NCI-H2227 treated with DMSO at 0.1 percent for 48 hours (cell line): ENCODE measurements at regions not wholly inside any gene's neighbourhood (a gene's known extent, or its start where the extent isn't known, plus 50 kb on each side); places are given as distances from the start of the nearest gene placed in this dataset.
"Not testable (repeated sequence)": the region's sequence is repeated elsewhere in the genome, so short reads cannot be mapped to it uniquely, and the experiment has no call there.

Experiments used
- DNase-seq: peaks from one replicate; lab custom pipeline; 2025; lab: John Stamatoyannopoulos, UW

- no peak for DNase-seq
Observed at GRCh38 chr6:8180327-8181159, 78.2 kb upstream of the EEF1E1 start.

GRCh38 chr6:8177721-8178120, 75.4 kb upstream of the EEF1E1 start:
- DNase-seq: no peak

DNA sequence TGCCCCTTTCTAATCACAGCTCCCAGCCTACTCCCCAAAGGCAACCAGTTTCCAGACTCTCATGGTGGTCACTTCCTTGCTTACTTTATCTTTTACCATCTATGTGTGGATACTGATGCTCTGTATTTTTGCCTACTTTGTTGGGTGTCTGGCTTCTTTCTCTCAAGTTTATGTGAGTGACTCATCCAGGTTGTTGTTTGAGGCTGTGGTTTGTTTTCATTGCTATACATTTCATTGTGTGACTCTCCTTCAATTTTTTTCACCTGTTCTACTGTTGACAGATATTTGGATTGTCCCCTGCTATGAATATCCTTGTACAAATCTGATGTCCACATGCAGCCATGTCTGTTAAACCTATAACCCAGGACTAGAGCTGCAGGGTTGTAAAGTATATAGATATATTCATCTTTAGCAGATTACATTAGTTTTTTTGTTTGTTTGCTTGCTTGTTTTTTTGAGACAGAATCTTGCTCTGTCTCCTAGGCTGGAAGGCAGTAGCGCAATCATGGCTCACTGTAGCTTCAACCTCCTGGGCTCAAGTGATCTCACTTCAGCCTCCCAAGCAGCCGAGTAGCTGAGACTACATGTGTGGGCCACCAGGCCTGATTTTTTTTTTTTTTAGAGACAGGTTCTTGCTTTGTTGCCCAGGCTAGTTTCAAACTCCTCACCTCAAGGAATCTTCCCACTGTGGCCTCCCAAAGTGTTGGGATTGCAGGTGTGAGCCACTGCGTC, 72.9 kb upstream of the EEF1E1 start:
- DNase-seq: no peak

- DNase-seq: no peak
Observed at GRCh38 chr6:8174571-8174970, 72.2 kb upstream of the EEF1E1 start.

DNA sequence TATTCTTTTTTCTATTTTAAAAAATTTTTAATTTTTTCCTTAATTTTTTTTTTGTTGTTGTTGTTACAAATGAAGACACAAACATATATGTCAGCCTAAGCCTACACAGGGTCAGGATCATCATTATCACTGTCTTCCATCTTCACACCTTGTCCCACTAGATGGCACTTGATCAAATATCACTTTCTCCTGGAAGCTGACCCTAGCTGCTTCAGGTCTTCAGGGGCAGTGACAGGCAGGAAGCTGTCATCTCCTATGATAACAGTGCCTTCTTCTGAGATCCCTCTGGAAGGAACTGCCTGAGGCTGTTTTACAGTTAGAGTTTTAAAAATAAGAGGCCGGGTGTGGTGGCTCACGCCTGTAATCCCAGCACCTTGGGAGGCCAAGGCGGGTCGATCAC, 70.2 kb upstream of the EEF1E1 start:
- no peak for DNase-seq

DNA sequence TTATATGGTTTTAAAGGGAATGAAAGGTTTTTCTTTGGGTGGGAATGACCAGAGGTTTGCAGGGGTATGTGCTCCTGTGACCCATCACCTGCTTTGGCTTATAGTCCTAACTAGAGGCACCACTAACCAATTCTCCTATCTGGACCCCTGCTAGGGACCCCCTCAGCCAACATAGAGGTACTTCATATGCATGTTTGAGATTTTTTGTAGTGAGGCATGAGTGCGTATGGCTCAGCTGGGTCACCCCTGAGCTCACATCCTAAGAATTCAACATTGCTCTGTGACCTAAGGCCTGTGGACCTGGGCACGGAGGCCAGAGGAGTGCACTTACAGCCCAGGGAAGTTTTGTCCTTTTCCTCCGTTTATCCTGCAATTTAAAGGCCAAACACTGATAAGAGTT, 68.4 kb upstream of the EEF1E1 start:
- DNase-seq: no peak

- no peak for DNase-seq
Observed at GRCh38 chr6:8170245-8170644, 67.9 kb upstream of the EEF1E1 start.

- no peak for DNase-seq
Observed at GRCh38 chr6:8166156-8166555, 63.8 kb upstream of the EEF1E1 start.

DNA sequence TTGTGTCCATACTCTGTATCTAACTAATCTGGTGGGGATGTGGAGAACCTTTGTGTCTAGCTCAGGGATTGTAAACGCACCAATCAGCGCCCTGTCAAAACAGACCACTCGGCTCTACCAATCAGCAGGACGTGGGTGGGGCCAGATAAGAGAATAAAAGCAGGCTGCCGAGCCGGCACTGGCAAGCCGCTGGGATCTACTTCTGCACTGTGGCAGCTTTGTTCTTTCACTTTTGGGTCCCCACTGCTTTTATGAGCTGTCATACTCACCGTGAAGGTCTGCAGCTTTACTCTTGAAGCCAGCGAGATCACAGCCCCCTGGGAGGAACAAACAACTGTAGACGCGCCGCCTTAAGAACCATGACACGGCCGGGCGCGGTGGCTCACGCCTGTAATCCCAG, 62.7 kb upstream of the EEF1E1 start:
- not testable (repeated sequence) for DNase-seq

DNA sequence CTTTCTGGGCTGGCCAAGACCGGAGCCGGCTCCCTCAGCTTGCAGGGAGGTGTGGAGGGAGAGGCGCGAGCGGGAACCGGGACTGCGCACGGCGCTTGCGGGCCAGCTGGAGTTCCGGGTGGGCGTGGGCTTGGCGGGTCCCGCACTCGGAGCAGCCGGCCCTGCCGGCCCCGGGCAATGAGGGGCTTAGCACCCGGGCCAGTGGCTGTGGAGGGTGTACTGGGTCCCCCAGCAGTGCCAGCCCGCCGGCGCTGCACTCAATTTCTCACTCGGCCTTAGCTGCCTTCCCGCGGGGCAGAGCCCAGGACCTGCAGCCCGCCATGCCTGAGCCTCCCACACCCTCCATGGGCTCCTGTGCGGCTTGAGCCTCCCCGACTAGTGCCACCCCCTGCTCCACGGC, 61.9 kb upstream of the EEF1E1 start:
- DNase-seq: not testable (repeated sequence)

- DNase-seq: no peak
Observed at GRCh38 chr6:8159966-8160365, 57.6 kb upstream of the EEF1E1 start.

GRCh38 chr6:8157839-8158238, 55.5 kb upstream of the EEF1E1 start:
- no peak for DNase-seq

- no peak for DNase-seq
Observed at GRCh38 chr6:8155259-8156012, 53.1 kb upstream of the EEF1E1 start.
